ENCODE measurements at regions not wholly inside any gene's neighbourhood (a gene's known extent, or its start where the extent isn't known, plus 50 kb on each side); places are given as distances from the start of the nearest gene placed in this dataset.
"Not testable (repeated sequence)": the region's sequence is repeated elsewhere in the genome, so short reads cannot be mapped to it uniquely, and the experiment has no call there.

DNA sequence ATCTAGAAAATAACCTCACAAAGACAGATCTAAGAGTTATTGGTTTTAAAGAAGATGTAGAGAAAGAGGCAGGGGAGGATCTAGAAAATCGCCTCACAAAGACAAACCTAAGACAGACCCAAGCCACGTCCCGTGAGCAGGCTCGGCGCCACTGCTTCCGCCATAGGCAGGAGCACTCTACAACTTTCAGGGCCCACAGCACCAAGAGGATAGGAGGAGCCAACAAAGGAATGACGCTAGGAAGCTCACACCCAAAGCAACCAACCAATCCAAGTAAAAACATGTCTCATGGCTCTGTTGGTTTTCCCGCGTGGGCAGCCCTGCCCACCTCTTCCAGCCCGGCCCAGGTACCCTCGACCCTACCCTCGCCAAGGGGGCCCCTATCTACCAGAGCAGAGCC is 4167.4 kb upstream of the OR11H1 start:
- TF ChIP-seq, protein P1, sequence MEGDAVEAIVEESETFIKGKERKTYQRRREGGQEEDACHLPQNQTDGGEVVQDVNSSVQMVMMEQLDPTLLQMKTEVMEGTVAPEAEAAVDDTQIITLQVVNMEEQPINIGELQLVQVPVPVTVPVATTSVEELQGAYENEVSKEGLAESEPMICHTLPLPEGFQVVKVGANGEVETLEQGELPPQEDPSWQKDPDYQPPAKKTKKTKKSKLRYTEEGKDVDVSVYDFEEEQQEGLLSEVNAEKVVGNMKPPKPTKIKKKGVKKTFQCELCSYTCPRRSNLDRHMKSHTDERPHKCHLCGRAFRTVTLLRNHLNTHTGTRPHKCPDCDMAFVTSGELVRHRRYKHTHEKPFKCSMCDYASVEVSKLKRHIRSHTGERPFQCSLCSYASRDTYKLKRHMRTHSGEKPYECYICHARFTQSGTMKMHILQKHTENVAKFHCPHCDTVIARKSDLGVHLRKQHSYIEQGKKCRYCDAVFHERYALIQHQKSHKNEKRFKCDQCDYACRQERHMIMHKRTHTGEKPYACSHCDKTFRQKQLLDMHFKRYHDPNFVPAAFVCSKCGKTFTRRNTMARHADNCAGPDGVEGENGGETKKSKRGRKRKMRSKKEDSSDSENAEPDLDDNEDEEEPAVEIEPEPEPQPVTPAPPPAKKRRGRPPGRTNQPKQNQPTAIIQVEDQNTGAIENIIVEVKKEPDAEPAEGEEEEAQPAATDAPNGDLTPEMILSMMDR (IDR thresholded peaks at IDR 0.05; ENCODE audit: low read depth, low read length): no peak
- Histone ChIP-seq H3K27ac (no peak overlapping the region), H3K36me3 (no peaks in the 10 kb centered on the region), H3K27me3 (ENCODE audit: insufficient read depth, low read depth, severe bottlenecking) (peaks cover 5% of the 10 kb centered on the region), H3K9me3 (ENCODE audit: severe bottlenecking) (no peaks in the 10 kb centered on the region), H3K4me3 (ENCODE audit: low read depth, low read length) (no peak overlapping the region)
- no peak for DNase-seq

DNA sequence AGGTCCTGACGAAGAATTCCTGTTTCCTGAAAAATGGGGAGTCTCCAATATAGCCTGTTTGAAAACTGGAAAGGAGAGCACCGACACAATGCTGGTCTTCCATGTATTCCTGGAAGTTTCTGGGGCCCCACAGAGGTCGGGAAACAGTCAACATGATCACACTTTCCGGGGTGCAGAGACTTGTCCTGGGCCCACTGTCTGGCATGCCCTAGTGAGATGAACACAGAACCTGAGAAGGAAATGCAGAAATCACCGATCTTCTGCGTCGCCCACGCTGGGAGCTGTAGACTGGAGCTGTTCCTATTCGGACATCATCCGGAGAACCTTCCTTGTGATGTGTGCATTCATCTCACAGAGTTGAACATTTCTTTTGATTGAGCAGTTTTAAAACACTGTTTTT is 4166.5 kb upstream of the OR11H1 start:
- not testable (repeated sequence) for H3K36me3 ChIP-seq; H3K4me3 ChIP-seq (ENCODE audit: low read depth, low read length); H3K27me3 ChIP-seq (ENCODE audit: insufficient read depth, low read depth, severe bottlenecking); H3K27ac ChIP-seq; H3K9me3 ChIP-seq (ENCODE audit: severe bottlenecking); DNase-seq

DNA sequence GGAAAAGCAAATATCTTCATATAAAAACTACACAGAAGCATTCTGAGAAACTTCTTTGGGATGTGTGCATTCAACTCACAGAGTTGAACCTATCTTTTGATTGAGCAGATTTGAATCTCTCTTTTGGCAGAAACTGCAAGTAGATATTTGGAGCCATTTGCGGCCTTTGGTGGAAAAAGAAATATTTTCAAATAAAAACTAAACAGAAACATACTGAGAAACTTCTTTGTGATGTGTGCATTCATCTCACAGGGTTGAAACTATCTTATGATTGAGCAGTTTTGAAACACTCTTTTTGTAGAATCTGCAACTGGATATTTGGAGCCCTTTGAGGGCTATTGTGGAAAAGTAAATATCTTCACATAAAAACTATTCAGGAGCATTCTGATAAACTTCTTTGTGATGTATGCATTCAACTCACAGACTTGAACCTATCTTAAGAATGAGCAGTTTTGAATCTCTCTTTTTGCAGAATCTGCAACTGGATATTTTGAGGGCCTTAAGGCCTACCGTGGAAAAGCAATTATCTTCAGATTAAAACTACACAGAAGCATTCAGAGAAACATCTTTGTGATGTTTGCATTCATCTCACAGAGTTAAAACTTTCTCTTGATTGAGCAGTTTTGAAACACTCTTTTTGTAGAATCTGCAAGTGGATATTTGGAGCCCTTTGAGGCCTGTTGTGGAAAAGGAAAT is 4158.2 kb upstream of the OR11H1 start:
- not testable (repeated sequence) for H3K36me3 ChIP-seq; H3K27me3 ChIP-seq (ENCODE audit: insufficient read depth, low read depth, severe bottlenecking); H3K9me3 ChIP-seq (ENCODE audit: severe bottlenecking); H3K27ac ChIP-seq; H3K4me3 ChIP-seq (ENCODE audit: low read depth, low read length); DNase-seq

DNA sequence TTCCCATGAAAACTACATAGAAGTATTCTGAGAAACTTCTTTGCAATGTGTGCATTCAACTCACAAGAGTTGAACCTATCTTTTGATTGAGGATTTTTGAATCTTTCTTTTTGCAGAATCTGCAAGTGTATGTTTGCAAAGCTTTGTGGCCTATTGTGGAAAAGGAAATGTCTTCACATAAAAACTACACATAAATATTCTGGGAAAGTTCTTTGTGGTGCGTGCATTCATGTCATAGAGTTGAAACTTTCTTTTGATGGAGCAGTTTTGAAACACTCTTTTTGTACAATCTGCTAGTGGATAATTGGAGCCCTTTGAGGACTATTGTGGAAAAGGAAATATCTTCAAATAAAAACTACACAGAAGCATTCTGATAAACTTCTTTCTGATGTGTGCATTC is 4157.7 kb upstream of the OR11H1 start:
- H3K27me3 ChIP-seq (ENCODE audit: insufficient read depth, low read depth, severe bottlenecking); H3K36me3 ChIP-seq; H3K9me3 ChIP-seq (ENCODE audit: severe bottlenecking); H3K4me3 ChIP-seq (ENCODE audit: low read depth, low read length); H3K27ac ChIP-seq; DNase-seq: not testable (repeated sequence)

Data from WERI-Rb-1 (cell line).